ENCODE measurements at regions not wholly inside any gene's neighbourhood (a gene's known extent, or its start where the extent isn't known, plus 50 kb on each side); places are given as distances from the start of the nearest gene placed in this dataset.

GRCh38 chr11:128219731-128220120 lies 367.6 kb downstream of the ETS1 start:
- Histone ChIP-seq H3K27me3 (ENCODE audit: control insufficient read depth, insufficient read depth, low read length) (no peaks in the 10 kb centered on the region), H3K4me3 (ENCODE audit: low read length) (no peak overlapping the region), H3K4me1 (ENCODE audit: control insufficient read depth, insufficient read depth, low read length) (no peaks in the 10 kb centered on the region), H3K36me3 (ENCODE audit: control insufficient read depth, insufficient read depth, low read length) (no peaks in the 10 kb centered on the region), H3K9ac (ENCODE audit: low read length) (no peak overlapping the region), H3K9me3 (ENCODE audit: control insufficient read depth, low read length) (no peaks in the 10 kb centered on the region)

- H3K9me3 ChIP-seq (ENCODE audit: control insufficient read depth, low read length): no peaks in the 10 kb centered on the region
- no peak overlapping the region for H3K4me3 ChIP-seq (ENCODE audit: low read length)
- no peaks in the 10 kb centered on the region for H3K27me3 ChIP-seq (ENCODE audit: control insufficient read depth, insufficient read depth, low read length)
- no peaks in the 10 kb centered on the region for H3K36me3 ChIP-seq (ENCODE audit: control insufficient read depth, insufficient read depth, low read length)
- no peak overlapping the region for H3K9ac ChIP-seq (ENCODE audit: low read length)
- H3K4me1 ChIP-seq (ENCODE audit: control insufficient read depth, insufficient read depth, low read length): no peaks in the 10 kb centered on the region
These were observed 371.2 kb downstream of the ETS1 start for GRCh38 chr11:128216198-128216597.

- Histone ChIP-seq H3K9ac (ENCODE audit: low read length) (no peak overlapping the region), H3K36me3 (ENCODE audit: control insufficient read depth, insufficient read depth, low read length) (no peaks in the 10 kb centered on the region), H3K4me1 (ENCODE audit: control insufficient read depth, insufficient read depth, low read length) (no peaks in the 10 kb centered on the region), H3K27me3 (ENCODE audit: control insufficient read depth, insufficient read depth, low read length) (no peaks in the 10 kb centered on the region), H3K4me3 (ENCODE audit: low read length) (no peak overlapping the region), H3K9me3 (ENCODE audit: control insufficient read depth, low read length) (no peaks in the 10 kb centered on the region)
These were observed 372.0 kb downstream of the ETS1 start for GRCh38 chr11:128215238-128215882.

- no peaks in the 10 kb centered on the region for H3K9me3 ChIP-seq (ENCODE audit: control insufficient read depth, low read length)
- no peak overlapping the region for H3K4me3 ChIP-seq (ENCODE audit: low read length)
- H3K9ac ChIP-seq (ENCODE audit: low read length): no peak overlapping the region
These were observed 373.1 kb downstream of the ETS1 start for GRCh38 chr11:128214263-128214662.

GRCh38 chr11:128213461-128213860 lies 373.9 kb downstream of the ETS1 start:
- Histone ChIP-seq H3K9me3 (ENCODE audit: control insufficient read depth, low read length) (no peaks in the 10 kb centered on the region), H3K9ac (ENCODE audit: low read length) (no peak overlapping the region), H3K4me1 (ENCODE audit: control insufficient read depth, insufficient read depth, low read length) (no peaks in the 10 kb centered on the region), H3K27me3 (ENCODE audit: control insufficient read depth, insufficient read depth, low read length) (no peaks in the 10 kb centered on the region), H3K36me3 (ENCODE audit: control insufficient read depth, insufficient read depth, low read length) (no peaks in the 10 kb centered on the region), H3K4me3 (ENCODE audit: low read length) (no peak overlapping the region)

More at GRCh38 chr11:128214263-128214662, 373.1 kb downstream of the ETS1 start:
- Histone ChIP-seq H3K27me3 (ENCODE audit: control insufficient read depth, insufficient read depth, low read length) (no peaks in the 10 kb centered on the region), H3K4me1 (ENCODE audit: control insufficient read depth, insufficient read depth, low read length) (no peaks in the 10 kb centered on the region), H3K36me3 (ENCODE audit: control insufficient read depth, insufficient read depth, low read length) (no peaks in the 10 kb centered on the region)

DNA sequence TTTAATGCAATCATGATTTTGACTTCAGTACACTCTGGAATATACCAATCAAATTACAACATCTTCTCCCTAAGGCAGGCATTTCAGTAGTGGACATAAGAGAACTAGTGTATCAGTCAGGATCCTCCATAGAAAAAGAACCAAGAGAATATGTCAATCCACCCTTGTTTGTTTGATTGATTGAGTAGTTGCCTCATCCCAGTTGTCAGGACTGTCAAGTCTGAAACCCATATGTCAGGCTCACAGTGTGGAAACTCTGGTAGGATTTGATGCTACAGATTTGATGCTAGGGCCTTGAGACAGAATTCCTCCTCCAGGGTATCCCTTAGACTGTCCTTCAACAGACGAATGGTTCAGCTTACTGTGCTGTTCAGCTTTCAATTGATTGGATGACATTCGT lies 375.0 kb downstream of the ETS1 start:
- Histone ChIP-seq H3K4me1 (ENCODE audit: control insufficient read depth, insufficient read depth, low read length) (no peaks in the 10 kb centered on the region), H3K27me3 (ENCODE audit: control insufficient read depth, insufficient read depth, low read length) (no peaks in the 10 kb centered on the region), H3K9me3 (ENCODE audit: control insufficient read depth, low read length) (no peaks in the 10 kb centered on the region), H3K36me3 (ENCODE audit: control insufficient read depth, insufficient read depth, low read length) (no peaks in the 10 kb centered on the region), H3K4me3 (ENCODE audit: low read length) (no peak overlapping the region), H3K9ac (ENCODE audit: low read length) (no peak overlapping the region)

DNA sequence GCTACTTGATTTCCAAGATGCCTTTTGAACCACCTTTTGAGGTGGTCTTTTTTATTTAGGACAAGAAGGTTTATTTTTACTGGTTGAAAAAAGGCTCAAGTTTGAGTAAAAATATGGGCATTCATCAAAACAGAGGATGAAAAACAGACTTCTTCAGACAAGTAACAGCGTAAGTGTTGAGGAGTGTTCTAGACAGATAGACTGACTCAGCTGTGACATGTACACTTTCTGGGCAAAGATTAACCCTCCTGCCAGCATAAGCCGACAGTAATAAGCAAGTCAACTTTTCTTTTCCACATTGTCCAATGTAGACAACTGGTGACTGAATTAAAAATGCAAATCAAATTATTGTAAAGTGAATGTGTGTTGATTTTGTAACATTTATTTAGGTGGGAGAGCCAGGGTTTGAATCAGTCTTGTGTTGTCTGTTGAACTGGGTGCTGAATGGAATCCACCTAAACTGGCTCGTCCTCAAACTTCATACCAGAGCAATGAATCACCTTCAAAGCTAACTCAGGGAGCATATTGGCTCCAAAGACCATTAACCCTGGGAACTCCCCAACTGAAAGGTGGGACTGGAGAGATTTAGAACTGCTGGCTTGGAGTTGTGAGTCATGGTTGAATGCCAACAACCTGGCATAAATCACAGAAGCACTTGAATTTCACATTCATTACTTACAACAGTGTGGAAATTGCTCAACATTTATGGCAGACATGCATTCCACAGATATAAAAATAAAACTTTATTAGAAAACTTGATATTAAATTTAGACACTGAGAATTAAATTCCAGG lies 377.0 kb downstream of the ETS1 start:
- no peaks in the 10 kb centered on the region for H3K36me3 ChIP-seq (ENCODE audit: control insufficient read depth, insufficient read depth, low read length)

GRCh38 chr11:128209138-128209435 lies 378.3 kb downstream of the ETS1 start:
- no peak overlapping the region for H3K9ac ChIP-seq (ENCODE audit: low read length)
- H3K27me3 ChIP-seq (ENCODE audit: control insufficient read depth, insufficient read depth, low read length): no peaks in the 10 kb centered on the region
- no peaks in the 10 kb centered on the region for H3K36me3 ChIP-seq (ENCODE audit: control insufficient read depth, insufficient read depth, low read length)
- no peaks in the 10 kb centered on the region for H3K9me3 ChIP-seq (ENCODE audit: control insufficient read depth, low read length)
- no peaks in the 10 kb centered on the region for H3K4me1 ChIP-seq (ENCODE audit: control insufficient read depth, insufficient read depth, low read length)
- no peak overlapping the region for H3K4me3 ChIP-seq (ENCODE audit: low read length)

More for the DNA sequence above, 377.0 kb downstream of the ETS1 start:
- H3K4me1 ChIP-seq (ENCODE audit: control insufficient read depth, insufficient read depth, low read length): no peaks in the 10 kb centered on the region
- no peak overlapping the region for H3K9ac ChIP-seq (ENCODE audit: low read length)
- H3K4me3 ChIP-seq (ENCODE audit: low read length): no peak overlapping the region
- H3K9me3 ChIP-seq (ENCODE audit: control insufficient read depth, low read length): no peaks in the 10 kb centered on the region
- no peaks in the 10 kb centered on the region for H3K27me3 ChIP-seq (ENCODE audit: control insufficient read depth, insufficient read depth, low read length)

GRCh38 chr11:128208329-128209137 lies 378.8 kb downstream of the ETS1 start:
- no peaks in the 10 kb centered on the region for H3K4me1 ChIP-seq (ENCODE audit: control insufficient read depth, insufficient read depth, low read length)
- H3K9me3 ChIP-seq (ENCODE audit: control insufficient read depth, low read length): no peaks in the 10 kb centered on the region
- H3K9ac ChIP-seq (ENCODE audit: low read length): no peak overlapping the region
- H3K4me3 ChIP-seq (ENCODE audit: low read length): no peak overlapping the region
- no peaks in the 10 kb centered on the region for H3K36me3 ChIP-seq (ENCODE audit: control insufficient read depth, insufficient read depth, low read length)
- no peaks in the 10 kb centered on the region for H3K27me3 ChIP-seq (ENCODE audit: control insufficient read depth, insufficient read depth, low read length)

- Histone ChIP-seq H3K27me3 (ENCODE audit: control insufficient read depth, insufficient read depth, low read length) (no peaks in the 10 kb centered on the region), H3K9ac (ENCODE audit: low read length) (no peak overlapping the region), H3K4me3 (ENCODE audit: low read length) (no peak overlapping the region), H3K4me1 (ENCODE audit: control insufficient read depth, insufficient read depth, low read length) (no peaks in the 10 kb centered on the region), H3K9me3 (ENCODE audit: control insufficient read depth, low read length) (no peaks in the 10 kb centered on the region), H3K36me3 (ENCODE audit: control insufficient read depth, insufficient read depth, low read length) (no peaks in the 10 kb centered on the region)
These were observed 379.5 kb downstream of the ETS1 start for GRCh38 chr11:128207861-128208321.

- H3K4me3 ChIP-seq (ENCODE audit: low read length): no peak overlapping the region
These were observed 380.9 kb downstream of the ETS1 start for GRCh38 chr11:128206461-128206860.

GRCh38 chr11:128205796-128206195 lies 381.6 kb downstream of the ETS1 start:
- Histone ChIP-seq H3K9ac (ENCODE audit: low read length) (no peak overlapping the region), H3K4me3 (ENCODE audit: low read length) (no peak overlapping the region), H3K4me1 (ENCODE audit: control insufficient read depth, insufficient read depth, low read length) (no peaks in the 10 kb centered on the region), H3K9me3 (ENCODE audit: control insufficient read depth, low read length) (no peaks in the 10 kb centered on the region), H3K27me3 (ENCODE audit: control insufficient read depth, insufficient read depth, low read length) (no peaks in the 10 kb centered on the region), H3K36me3 (ENCODE audit: control insufficient read depth, insufficient read depth, low read length) (no peaks in the 10 kb centered on the region)

More at GRCh38 chr11:128206461-128206860, 380.9 kb downstream of the ETS1 start:
- H3K9ac ChIP-seq (ENCODE audit: low read length): no peak overlapping the region
- H3K27me3 ChIP-seq (ENCODE audit: control insufficient read depth, insufficient read depth, low read length): no peaks in the 10 kb centered on the region
- no peaks in the 10 kb centered on the region for H3K36me3 ChIP-seq (ENCODE audit: control insufficient read depth, insufficient read depth, low read length)
- no peaks in the 10 kb centered on the region for H3K9me3 ChIP-seq (ENCODE audit: control insufficient read depth, low read length)
- no peaks in the 10 kb centered on the region for H3K4me1 ChIP-seq (ENCODE audit: control insufficient read depth, insufficient read depth, low read length)
